Activated B cell treated with CpG ODN at 0.5 μM for 24 hours (primary cell): ENCODE measurements at regions not wholly inside any gene's neighbourhood (a gene's known extent, or its start where the extent isn't known, plus 50 kb on each side); places are given as distances from the start of the nearest gene placed in this dataset.
"Not testable (repeated sequence)": the region's sequence is repeated elsewhere in the genome, so short reads cannot be mapped to it uniquely, and the experiment has no call there.

ENCODE experiments used
- ATAC-seq: fragments of 200-7000 bp; cut with Tn5 transposase; one replicate; pipeline ENCODE4 v1.10.0; 2021; ENCODE audit warnings: low read depth, mild to moderate bottlenecking, moderate library complexity
- CTCF ChIA-PET: fragments of 350-600 bp; sonication (Branson Sonifier 250); formaldehyde crosslinking; loops from one replicate; lab custom pipeline; 2021; ENCODE audit warnings: antibody characterized with exemption; lab: Charles Lee
- POLR2A ChIA-PET: fragments of 350-600 bp; sonication (Branson Sonifier 250); formaldehyde crosslinking; loops from one replicate; lab custom pipeline; 2021; ENCODE audit warnings: antibody characterized with exemption; lab: Charles Lee
- DNase-seq: peaks from one replicate; pipeline ENCODE4 v3.0.0; 2022
- H3K27ac Mint-ChIP-seq: one replicate; pipeline ENCODE4 v1.8.0; 2020; ENCODE audit warnings: mixed read lengths
- H3K27me3 Mint-ChIP-seq: one replicate; pipeline ENCODE4 v1.8.0; 2021; ENCODE audit warnings: mixed read lengths
- H3K36me3 Mint-ChIP-seq: one replicate; pipeline ENCODE4 v1.8.0; 2021; ENCODE audit warnings: low read depth, mixed read lengths
- H3K4me1 Mint-ChIP-seq: one replicate; pipeline ENCODE4 v1.8.0; 2021; ENCODE audit warnings: mixed read lengths
- H3K4me3 Mint-ChIP-seq: one replicate; pipeline ENCODE4 v1.8.0; 2020; ENCODE audit warnings: mild to moderate bottlenecking, mixed read lengths
- H3K9me3 Mint-ChIP-seq: one replicate; pipeline ENCODE4 v1.8.0; 2020; ENCODE audit warnings: mixed read lengths
- intact Hi-C: fragments of 100-400 bp; cut with micrococcal nuclease; formaldehyde crosslinking; loops from one replicate; pipeline ENCODE4 v1.15.1; 2024
- TF ChIP-seq, protein P1 (sequence below): fragments of 200-600 bp; IDR thresholded peaks from one replicate; pipeline ENCODE4 v1.8.0; 2022; ENCODE audit warnings: antibody characterized with exemption, mild to moderate bottlenecking

DNA sequence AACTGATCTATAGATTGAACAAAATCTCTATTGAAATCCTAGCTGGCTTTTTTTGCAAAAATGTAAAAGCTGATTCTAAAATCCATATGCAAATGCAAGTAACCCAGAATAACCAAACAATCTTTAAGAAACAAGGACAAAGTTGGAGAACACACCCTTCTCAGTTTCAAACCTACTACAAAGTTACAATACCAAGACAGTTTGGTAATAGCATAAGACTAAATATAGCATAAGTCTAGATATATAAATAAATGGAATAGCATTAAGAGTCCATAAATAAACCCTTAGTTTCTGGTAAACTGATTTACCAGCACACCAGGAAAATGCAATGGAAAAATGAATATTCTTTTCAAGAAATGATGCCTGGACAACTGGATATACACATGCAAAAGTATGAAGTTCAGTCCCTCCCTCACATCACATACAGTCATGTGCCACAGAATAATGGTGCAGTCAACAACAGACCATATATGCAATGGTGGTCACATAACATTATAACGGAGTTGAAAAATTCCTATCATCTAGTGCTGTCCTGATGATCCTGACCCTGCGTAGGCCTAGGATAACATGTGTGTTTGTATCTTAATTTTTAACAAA lies 94.5 kb upstream of the GRIN2B start:
- Mint-ChIP-seq H3K4me1 (no peaks in the 10 kb centered on the region), H3K27me3 (peaks cover 6% of the 10 kb centered on the region), H3K4me3 (no peak overlapping the region), H3K27ac (no peak overlapping the region), H3K9me3 (peaks cover 10% of the 10 kb centered on the region), H3K36me3 (no peaks in the 10 kb centered on the region)
- POLR2A ChIA-PET: no interaction called here
- TF ChIP-seq, protein P1, sequence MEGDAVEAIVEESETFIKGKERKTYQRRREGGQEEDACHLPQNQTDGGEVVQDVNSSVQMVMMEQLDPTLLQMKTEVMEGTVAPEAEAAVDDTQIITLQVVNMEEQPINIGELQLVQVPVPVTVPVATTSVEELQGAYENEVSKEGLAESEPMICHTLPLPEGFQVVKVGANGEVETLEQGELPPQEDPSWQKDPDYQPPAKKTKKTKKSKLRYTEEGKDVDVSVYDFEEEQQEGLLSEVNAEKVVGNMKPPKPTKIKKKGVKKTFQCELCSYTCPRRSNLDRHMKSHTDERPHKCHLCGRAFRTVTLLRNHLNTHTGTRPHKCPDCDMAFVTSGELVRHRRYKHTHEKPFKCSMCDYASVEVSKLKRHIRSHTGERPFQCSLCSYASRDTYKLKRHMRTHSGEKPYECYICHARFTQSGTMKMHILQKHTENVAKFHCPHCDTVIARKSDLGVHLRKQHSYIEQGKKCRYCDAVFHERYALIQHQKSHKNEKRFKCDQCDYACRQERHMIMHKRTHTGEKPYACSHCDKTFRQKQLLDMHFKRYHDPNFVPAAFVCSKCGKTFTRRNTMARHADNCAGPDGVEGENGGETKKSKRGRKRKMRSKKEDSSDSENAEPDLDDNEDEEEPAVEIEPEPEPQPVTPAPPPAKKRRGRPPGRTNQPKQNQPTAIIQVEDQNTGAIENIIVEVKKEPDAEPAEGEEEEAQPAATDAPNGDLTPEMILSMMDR: no peak
- intact Hi-C loops: no loop called here
- CTCF ChIA-PET: no interaction called here
- no peak for ATAC-seq
- DNase-seq: no peak

DNA sequence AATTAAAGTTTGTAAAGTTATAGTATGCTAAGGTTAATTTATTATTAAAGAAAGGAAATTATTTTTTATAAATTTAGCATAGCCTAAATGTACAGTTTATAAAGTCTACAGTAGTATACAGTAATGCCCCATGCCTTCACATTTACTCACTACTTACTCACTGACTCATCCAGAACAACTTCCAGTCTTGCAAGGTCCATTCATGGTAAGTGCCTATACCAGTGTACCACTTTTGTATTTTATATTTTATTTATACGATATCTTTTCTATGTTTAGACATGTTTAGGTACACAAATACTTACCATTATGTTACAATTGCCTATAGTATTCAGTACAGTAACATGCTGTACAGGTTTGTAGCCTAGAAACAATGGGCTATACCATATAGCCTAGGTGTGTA lies 95.1 kb upstream of the GRIN2B start:
- ChIA-PET CTCF (no interaction called here), POLR2A (no interaction called here)
- intact Hi-C loops: no loop called here
- H3K27ac Mint-ChIP-seq: no peak overlapping the region
- no peak overlapping the region for H3K4me3 Mint-ChIP-seq
- H3K27me3 Mint-ChIP-seq: peaks cover 6% of the 10 kb centered on the region
- peaks cover 10% of the 10 kb centered on the region for H3K9me3 Mint-ChIP-seq
- DNase-seq: no peak
- TF ChIP-seq, protein P1: no peak
- no peaks in the 10 kb centered on the region for H3K36me3 Mint-ChIP-seq
- no peaks in the 10 kb centered on the region for H3K4me1 Mint-ChIP-seq
- no peak for ATAC-seq

DNA sequence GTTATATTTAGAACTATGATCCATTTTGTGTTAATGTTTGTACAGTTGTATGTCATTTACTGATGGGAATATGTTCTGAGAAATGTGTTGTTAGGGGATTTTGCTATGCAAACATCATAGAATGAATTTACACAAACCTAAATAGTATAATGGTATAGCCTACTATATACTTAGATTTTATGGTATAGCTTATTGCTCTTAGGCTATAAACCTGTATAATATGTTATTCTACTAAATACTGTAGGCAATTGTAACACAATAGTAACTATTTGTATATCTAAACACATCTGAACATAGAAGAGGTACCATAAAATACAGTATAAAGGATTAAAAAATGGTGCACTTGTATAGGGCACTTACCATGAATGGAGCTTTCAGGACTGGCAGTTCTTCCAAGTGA lies 105.4 kb upstream of the GRIN2B start:
- no peak overlapping the region for H3K4me3 Mint-ChIP-seq
- H3K4me1 Mint-ChIP-seq: no peaks in the 10 kb centered on the region
- ChIA-PET CTCF (no interaction called here), POLR2A (no interaction called here)
- no peaks in the 10 kb centered on the region for H3K36me3 Mint-ChIP-seq
- no peak for ATAC-seq
- H3K27ac Mint-ChIP-seq: no peak overlapping the region
- H3K9me3 Mint-ChIP-seq: peaks cover 4% of the 10 kb centered on the region
- H3K27me3 Mint-ChIP-seq: peaks cover 8% of the 10 kb centered on the region
- TF ChIP-seq, protein P1: no peak
- no peak for DNase-seq
- intact Hi-C loops: no loop called here

DNA sequence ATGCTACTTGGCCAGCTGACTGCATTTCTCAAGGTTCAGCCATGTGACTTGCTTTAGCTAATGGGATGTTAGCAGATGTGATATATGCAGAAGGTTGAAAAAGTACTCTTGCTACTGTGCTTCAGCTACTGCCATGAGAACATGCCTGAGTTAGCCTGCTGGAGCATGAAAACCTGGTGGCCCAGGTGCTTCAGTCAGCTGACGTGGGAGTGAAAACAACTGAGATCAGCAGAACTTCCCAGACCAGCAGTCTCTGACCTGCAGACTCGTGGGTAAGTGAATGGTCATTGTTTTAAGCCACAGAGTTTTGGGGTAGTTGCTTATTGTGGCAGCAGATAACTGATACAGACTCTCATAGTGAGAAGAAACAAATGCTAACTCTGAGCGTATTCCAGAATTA lies 118.6 kb upstream of the GRIN2B start:
- CTCF ChIA-PET: no interaction called here
- ATAC-seq (no peak), DNase-seq (no peak)
- Mint-ChIP-seq H3K9me3 (peaks cover 23% of the 10 kb centered on the region), H3K27ac (no peak overlapping the region), H3K4me3 (no peak overlapping the region), H3K4me1 (no peaks in the 10 kb centered on the region), H3K27me3 (peaks cover 14% of the 10 kb centered on the region), H3K36me3 (peaks cover 4% of the 10 kb centered on the region)
- TF ChIP-seq, protein P1: no peak
- intact Hi-C loops: no loop called here
- POLR2A ChIA-PET: no interaction called here

DNA sequence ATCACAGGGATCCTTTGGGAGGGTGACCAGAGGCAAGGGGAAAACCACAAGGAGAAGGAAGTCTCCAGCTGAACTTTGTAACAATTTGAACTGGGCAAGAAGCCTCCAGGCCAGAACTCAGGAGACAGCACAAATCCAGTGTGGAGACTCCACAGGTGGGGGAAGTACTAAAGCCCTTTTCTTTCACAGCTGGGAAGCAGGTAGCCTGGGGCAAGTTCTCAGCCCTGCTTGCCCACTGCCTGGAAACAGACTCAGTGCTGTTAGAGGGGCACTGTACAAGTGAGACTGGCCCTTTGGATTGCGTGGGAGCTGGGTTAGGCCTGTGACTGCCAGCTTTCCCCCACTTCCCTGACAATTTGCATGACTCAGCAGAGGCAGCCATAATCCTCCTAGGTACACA lies 120.2 kb upstream of the GRIN2B start:
- CTCF ChIA-PET: not testable (repeated sequence)

More for the DNA sequence above, 120.2 kb upstream of the GRIN2B start:
- H3K27ac Mint-ChIP-seq, ATAC-seq, H3K36me3 Mint-ChIP-seq, DNase-seq, H3K4me3 Mint-ChIP-seq, H3K4me1 Mint-ChIP-seq, intact Hi-C loops, POLR2A ChIA-PET: not testable (repeated sequence)
- peaks cover 23% of the 10 kb centered on the region for H3K9me3 Mint-ChIP-seq
- peaks cover 14% of the 10 kb centered on the region for H3K27me3 Mint-ChIP-seq
